ENCODE measurements at regions not wholly inside any gene's neighbourhood (a gene's known extent, or its start where the extent isn't known, plus 50 kb on each side); places are given as distances from the start of the nearest gene placed in this dataset.

DNA sequence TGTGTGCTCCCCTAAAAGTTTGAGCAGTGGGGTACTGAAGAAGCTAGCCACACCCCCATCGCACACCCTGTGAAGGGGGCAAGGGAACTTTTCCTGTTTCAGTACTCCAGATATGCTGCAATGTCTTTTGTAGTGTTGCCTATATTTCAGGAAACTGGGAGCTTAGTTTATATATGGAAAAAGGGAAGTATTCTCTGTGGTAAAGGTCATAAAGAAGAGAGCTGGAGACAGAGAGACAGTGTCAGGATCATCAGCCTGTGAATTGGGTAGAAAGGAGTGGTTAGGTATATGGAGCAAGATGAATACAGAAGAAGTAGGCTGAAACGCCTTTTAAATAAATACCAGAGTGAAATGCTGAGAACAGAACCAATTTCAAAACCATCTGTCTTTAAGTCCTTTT lies 82.2 kb upstream of the C9orf72 start (continued):
- TF ChIP-seq, protein P1, sequence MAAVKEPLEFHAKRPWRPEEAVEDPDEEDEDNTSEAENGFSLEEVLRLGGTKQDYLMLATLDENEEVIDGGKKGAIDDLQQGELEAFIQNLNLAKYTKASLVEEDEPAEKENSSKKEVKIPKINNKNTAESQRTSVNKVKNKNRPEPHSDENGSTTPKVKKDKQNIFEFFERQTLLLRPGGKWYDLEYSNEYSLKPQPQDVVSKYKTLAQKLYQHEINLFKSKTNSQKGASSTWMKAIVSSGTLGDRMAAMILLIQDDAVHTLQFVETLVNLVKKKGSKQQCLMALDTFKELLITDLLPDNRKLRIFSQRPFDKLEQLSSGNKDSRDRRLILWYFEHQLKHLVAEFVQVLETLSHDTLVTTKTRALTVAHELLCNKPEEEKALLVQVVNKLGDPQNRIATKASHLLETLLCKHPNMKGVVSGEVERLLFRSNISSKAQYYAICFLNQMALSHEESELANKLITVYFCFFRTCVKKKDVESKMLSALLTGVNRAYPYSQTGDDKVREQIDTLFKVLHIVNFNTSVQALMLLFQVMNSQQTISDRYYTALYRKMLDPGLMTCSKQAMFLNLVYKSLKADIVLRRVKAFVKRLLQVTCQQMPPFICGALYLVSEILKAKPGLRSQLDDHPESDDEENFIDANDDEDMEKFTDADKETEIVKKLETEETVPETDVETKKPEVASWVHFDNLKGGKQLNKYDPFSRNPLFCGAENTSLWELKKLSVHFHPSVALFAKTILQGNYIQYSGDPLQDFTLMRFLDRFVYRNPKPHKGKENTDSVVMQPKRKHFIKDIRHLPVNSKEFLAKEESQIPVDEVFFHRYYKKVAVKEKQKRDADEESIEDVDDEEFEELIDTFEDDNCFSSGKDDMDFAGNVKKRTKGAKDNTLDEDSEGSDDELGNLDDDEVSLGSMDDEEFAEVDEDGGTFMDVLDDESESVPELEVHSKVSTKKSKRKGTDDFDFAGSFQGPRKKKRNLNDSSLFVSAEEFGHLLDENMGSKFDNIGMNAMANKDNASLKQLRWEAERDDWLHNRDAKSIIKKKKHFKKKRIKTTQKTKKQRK (IDR thresholded peaks at IDR 0.05; ENCODE audit: low read depth, low read length), result no peak
- TF ChIP-seq, protein P2, sequence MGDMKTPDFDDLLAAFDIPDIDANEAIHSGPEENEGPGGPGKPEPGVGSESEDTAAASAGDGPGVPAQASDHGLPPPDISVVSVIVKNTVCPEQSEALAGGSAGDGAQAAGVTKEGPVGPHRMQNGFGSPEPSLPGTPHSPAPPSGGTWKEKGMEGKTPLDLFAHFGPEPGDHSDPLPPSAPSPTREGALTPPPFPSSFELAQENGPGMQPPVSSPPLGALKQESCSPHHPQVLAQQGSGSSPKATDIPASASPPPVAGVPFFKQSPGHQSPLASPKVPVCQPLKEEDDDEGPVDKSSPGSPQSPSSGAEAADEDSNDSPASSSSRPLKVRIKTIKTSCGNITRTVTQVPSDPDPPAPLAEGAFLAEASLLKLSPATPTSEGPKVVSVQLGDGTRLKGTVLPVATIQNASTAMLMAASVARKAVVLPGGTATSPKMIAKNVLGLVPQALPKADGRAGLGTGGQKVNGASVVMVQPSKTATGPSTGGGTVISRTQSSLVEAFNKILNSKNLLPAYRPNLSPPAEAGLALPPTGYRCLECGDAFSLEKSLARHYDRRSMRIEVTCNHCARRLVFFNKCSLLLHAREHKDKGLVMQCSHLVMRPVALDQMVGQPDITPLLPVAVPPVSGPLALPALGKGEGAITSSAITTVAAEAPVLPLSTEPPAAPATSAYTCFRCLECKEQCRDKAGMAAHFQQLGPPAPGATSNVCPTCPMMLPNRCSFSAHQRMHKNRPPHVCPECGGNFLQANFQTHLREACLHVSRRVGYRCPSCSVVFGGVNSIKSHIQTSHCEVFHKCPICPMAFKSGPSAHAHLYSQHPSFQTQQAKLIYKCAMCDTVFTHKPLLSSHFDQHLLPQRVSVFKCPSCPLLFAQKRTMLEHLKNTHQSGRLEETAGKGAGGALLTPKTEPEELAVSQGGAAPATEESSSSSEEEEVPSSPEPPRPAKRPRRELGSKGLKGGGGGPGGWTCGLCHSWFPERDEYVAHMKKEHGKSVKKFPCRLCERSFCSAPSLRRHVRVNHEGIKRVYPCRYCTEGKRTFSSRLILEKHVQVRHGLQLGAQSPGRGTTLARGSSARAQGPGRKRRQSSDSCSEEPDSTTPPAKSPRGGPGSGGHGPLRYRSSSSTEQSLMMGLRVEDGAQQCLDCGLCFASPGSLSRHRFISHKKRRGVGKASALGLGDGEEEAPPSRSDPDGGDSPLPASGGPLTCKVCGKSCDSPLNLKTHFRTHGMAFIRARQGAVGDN (IDR thresholded peaks at IDR 0.05), result no peak

DNA sequence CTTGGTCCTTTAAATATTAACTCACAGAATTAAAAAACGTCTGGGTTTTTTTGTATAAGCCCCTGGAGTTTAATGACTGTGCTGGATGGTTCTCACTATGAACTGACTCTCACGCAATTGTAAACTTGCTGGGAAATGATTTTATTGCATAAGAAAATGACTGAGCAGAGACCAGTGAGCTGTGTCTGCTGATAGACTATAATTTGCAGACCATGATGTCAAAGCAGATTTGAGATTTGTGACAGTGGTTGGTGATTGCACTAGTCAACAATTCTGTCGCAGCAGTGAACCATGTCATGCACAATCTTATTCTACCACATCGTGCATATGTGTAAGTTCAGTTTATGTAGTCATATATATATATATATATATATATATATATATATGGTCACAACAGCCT lies 85.7 kb upstream of the C9orf72 start:
- ATAC-seq, result no peak
- Histone ChIP-seq H3K4me1 (ENCODE audit: control insufficient read depth, insufficient read depth, low read length) (no peaks in the 10 kb centered on the region), H3K27ac (ENCODE audit: control insufficient read depth, insufficient read depth) (no peak overlapping the region), H2AFZ (ENCODE audit: control insufficient read depth, low read depth, low read length) (no peak overlapping the region), H3K36me3 (ENCODE audit: control insufficient read depth in 2 of 2, insufficient read depth in 2 of 2, low read length in 1 of 2) (no peaks in the 10 kb centered on the region), H3K4me2 (ENCODE audit: control insufficient read depth, insufficient read depth) (no peak overlapping the region), H3K79me2 (ENCODE audit: control insufficient read depth, insufficient read depth, low read length) (no peaks in the 10 kb centered on the region), H3K9ac (ENCODE audit: control insufficient read depth, insufficient read depth, low read length) (no peak overlapping the region), H3K27me3 (replicated peaks in 1 of 2; ENCODE audit: control insufficient read depth in 2 of 2, insufficient read depth in 2 of 2, low read length in 1 of 2) (no peaks in the 10 kb centered on the region; a peak in 2 of 4 replicates), H3K4me3 (no peak overlapping the region), H4K20me1 (ENCODE audit: control insufficient read depth, insufficient read depth) (no peaks in the 10 kb centered on the region), H3K9me3 (replicated peaks; ENCODE audit: control insufficient read depth, insufficient read depth, low read length) (no peaks in the 10 kb centered on the region)
- FAIRE-seq, result no peak
- CTCF ChIA-PET, result no interaction called here
- intact Hi-C loops (cut with micrococcal nuclease; ENCODE audit: unreplicated experiment) (no loop called here), in situ Hi-C loops (cut with MboI) (no loop called here)
- DNase-seq (ENCODE audit: low read depth, low spot score), result no peak
- SMC1A ChIA-PET (ENCODE audit: uncharacterized antibody, unreplicated experiment), result no interaction called here
- RAD21 ChIA-PET (ENCODE audit: unreplicated experiment), result no interaction called here
- WGBS (ENCODE audit: insufficient coverage, insufficient replicate concordance, low lambda C conversion rate, missing lambda C conversion rate), result 27% methylated on average over 4 of the region's 4 CpGs
- no TSS peak for BruUV-seq (replicated peaks)
- POLR2A ChIA-PET, result no interaction called here
- TF ChIP-seq ZNF274 (IDR thresholded peaks at IDR 0.05; ENCODE audit: insufficient read depth, insufficient read length), result no peak
- TF ChIP-seq, protein P3, sequence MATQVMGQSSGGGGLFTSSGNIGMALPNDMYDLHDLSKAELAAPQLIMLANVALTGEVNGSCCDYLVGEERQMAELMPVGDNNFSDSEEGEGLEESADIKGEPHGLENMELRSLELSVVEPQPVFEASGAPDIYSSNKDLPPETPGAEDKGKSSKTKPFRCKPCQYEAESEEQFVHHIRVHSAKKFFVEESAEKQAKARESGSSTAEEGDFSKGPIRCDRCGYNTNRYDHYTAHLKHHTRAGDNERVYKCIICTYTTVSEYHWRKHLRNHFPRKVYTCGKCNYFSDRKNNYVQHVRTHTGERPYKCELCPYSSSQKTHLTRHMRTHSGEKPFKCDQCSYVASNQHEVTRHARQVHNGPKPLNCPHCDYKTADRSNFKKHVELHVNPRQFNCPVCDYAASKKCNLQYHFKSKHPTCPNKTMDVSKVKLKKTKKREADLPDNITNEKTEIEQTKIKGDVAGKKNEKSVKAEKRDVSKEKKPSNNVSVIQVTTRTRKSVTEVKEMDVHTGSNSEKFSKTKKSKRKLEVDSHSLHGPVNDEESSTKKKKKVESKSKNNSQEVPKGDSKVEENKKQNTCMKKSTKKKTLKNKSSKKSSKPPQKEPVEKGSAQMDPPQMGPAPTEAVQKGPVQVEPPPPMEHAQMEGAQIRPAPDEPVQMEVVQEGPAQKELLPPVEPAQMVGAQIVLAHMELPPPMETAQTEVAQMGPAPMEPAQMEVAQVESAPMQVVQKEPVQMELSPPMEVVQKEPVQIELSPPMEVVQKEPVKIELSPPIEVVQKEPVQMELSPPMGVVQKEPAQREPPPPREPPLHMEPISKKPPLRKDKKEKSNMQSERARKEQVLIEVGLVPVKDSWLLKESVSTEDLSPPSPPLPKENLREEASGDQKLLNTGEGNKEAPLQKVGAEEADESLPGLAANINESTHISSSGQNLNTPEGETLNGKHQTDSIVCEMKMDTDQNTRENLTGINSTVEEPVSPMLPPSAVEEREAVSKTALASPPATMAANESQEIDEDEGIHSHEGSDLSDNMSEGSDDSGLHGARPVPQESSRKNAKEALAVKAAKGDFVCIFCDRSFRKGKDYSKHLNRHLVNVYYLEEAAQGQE (IDR thresholded peaks at IDR 0.05; ENCODE audit: low read depth, low read length), result no peak
- TF ChIP-seq ZBED1 (IDR thresholded peaks at IDR 0.05; ENCODE audit: borderline replicate concordance), result no peak
- TF ChIP-seq, protein P4, sequence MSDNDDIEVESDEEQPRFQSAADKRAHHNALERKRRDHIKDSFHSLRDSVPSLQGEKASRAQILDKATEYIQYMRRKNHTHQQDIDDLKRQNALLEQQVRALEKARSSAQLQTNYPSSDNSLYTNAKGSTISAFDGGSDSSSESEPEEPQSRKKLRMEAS (IDR thresholded peaks at IDR 0.05; ENCODE audit: low read depth, low read length), result no peak
- no peak for TF ChIP-seq SUZ12 (IDR thresholded peaks at IDR 0.05; ENCODE audit: unreplicated experiment)
- TF ChIP-seq ZNF207 (IDR thresholded peaks at IDR 0.05; ENCODE audit: borderline replicate concordance), result no peak
- TF ChIP-seq MYB (IDR thresholded peaks at IDR 0.05; ENCODE audit: borderline replicate concordance, low read depth, low read length), result no peak
- no peak for TF ChIP-seq TCF7 (IDR thresholded peaks at IDR 0.05; ENCODE audit: borderline replicate concordance)
- no peak for TF ChIP-seq RAD21 (IDR thresholded peaks at IDR 0.05; ENCODE audit: insufficient read depth, low read depth, low read length)
- no peak for TF ChIP-seq HDGF (IDR thresholded peaks at IDR 0.05)
- TF ChIP-seq RFX5 (IDR thresholded peaks at IDR 0.05; ENCODE audit: low read depth, low read length), result no peak
